Stomach (tissue), 8 donors: ENCODE measurements at regions not wholly inside any gene's neighbourhood (a gene's known extent, or its start where the extent isn't known, plus 50 kb on each side); places are given as distances from the start of the nearest gene placed in this dataset.

Experiments used
- DNase-seq, 2 donors: peaks; one replicate each; pipeline versions ENCODE4 v3.0.0 to v3.0.0-alpha.2; 2013 to 2019
- H3K27ac ChIP-seq, 5 donors: fragments of 200-600 bp in 4 of 5; sonication (generic) in 4 of 5; one replicate each; pipeline ENCODE4 v1.5.1; 2013 to 2019; ENCODE audit warnings: mild to moderate bottlenecking in 1 of 5, moderate library complexity in 1 of 5
- H3K27me3 ChIP-seq, 3 donors: fragments of 200-600 bp; sonication (generic); one replicate each; pipeline ENCODE4 v1.5.1; 2017 to 2019; ENCODE audit warnings: mixed run types in 1 of 3
- H3K36me3 ChIP-seq, 4 donors: fragments of 200-600 bp; sonication (generic); 1 replicate in 3 of 4; 2 replicates in 1 of 4; pipeline ENCODE4 v1.5.1; 2016 to 2019
- H3K4me1 ChIP-seq, 4 donors: fragments of 200-600 bp; sonication (generic); one replicate each; pipeline ENCODE4 v1.5.1; 2016 to 2019
- H3K4me3 ChIP-seq, 4 donors: fragments of 200-600 bp; sonication (generic) in 3 of 4; one replicate each; pipeline ENCODE4 v1.5.1; 2016 to 2019; ENCODE audit warnings: mild to moderate bottlenecking in 1 of 4
- H3K9me3 ChIP-seq, 4 donors: fragments of 200-600 bp; sonication (generic); one replicate each; pipeline ENCODE4 v1.5.1; 2016 to 2019
- EP300 ChIP-seq: sonication (generic); formaldehyde crosslinking; IDR thresholded peaks from one replicate; pipeline ENCODE4 v1.6.1; 2017; ENCODE audit warnings: antibody characterized with exemption
- POLR2A ChIP-seq, 4 donors: fragments of 450-650 bp; IDR thresholded peaks; one replicate each; pipeline ENCODE4 v1.6.1; 2016; ENCODE audit warnings: antibody characterized with exemption in 4 of 4, control low read depth in 2 of 4, mild to moderate bottlenecking in 1 of 4, moderate library complexity in 1 of 4
- POLR2AphosphoS5 ChIP-seq, 3 donors: sonication (generic); formaldehyde crosslinking; IDR thresholded peaks; one replicate each; pipeline ENCODE4 v1.6.1; 2016; ENCODE audit warnings: antibody characterized with exemption in 3 of 3
- WGBS, 5 donors: extraction: QIAGEN DNeasy Blood & Tissue Kit in 3 of 5; methylation state at CpG; one replicate each; pipeline versions ENCODE4 v1.1.5 to v1.1.7; 2013 to 2018; 5-methylcytosine and 5-hydroxymethylcytosine counted together
- intact Hi-C: fragments of 100-400 bp; cut with DNase I; formaldehyde crosslinking; loops from one replicate; pipeline ENCODE4 v1.15.1; 2023; ENCODE audit warnings: low total_unique reads
- TF ChIP-seq, protein P1 (sequence below), 7 experiments: fragments of 450-650 bp in 4 of 7; fragments of 200-600 bp in 3 of 7; sonication (generic) in 3 of 7; IDR thresholded peaks; one replicate each; pipeline ENCODE4 v1.5.1; 2016 to 2019; ENCODE audit warnings: antibody characterized with exemption in 7 of 7, control low read depth in 2 of 7, mild to moderate bottlenecking in 1 of 7
- donor health status: healthy with polysubstance abuse.
- donor health status: Bipolar disorder and iron deficiency.
- donor health status: healthy.

DNA sequence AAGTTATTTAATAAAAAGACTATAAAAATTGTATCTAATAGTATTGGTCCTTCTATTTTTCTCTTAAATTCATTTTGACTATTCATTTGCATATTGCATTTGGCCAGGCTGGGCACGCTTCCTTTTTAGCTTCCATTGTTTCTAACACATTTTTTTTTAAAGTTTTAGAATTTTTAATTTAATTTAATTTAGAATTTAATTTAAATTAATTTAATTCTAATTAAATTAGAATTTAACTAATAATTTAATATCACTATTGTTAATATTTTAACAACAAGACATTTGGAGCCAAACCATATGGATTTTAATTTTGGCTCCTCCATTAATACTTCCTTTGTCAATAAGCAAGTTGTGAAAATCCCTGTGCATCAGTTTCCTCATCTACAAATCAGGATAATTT is 856.9 kb upstream of the SEL1L start:
- no peak overlapping the region for H3K27ac ChIP-seq
- H3K36me3 ChIP-seq = no peaks in the 10 kb centered on the region
- no peak overlapping the region for H3K4me3 ChIP-seq
- H3K4me1 ChIP-seq = peaks cover 0 to 12% (median 0%) of the 10 kb centered on the region in 4 donors
- TF ChIP-seq POLR2A (IDR thresholded peaks at IDR 0.05) (no peak), EP300 (no peak), POLR2AphosphoS5 (IDR thresholded peaks at IDR 0.05) (no peak)
- TF ChIP-seq, protein P1, sequence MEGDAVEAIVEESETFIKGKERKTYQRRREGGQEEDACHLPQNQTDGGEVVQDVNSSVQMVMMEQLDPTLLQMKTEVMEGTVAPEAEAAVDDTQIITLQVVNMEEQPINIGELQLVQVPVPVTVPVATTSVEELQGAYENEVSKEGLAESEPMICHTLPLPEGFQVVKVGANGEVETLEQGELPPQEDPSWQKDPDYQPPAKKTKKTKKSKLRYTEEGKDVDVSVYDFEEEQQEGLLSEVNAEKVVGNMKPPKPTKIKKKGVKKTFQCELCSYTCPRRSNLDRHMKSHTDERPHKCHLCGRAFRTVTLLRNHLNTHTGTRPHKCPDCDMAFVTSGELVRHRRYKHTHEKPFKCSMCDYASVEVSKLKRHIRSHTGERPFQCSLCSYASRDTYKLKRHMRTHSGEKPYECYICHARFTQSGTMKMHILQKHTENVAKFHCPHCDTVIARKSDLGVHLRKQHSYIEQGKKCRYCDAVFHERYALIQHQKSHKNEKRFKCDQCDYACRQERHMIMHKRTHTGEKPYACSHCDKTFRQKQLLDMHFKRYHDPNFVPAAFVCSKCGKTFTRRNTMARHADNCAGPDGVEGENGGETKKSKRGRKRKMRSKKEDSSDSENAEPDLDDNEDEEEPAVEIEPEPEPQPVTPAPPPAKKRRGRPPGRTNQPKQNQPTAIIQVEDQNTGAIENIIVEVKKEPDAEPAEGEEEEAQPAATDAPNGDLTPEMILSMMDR (IDR thresholded peaks at IDR 0.05) = no peak
- intact Hi-C loops = no loop called here
- no peaks in the 10 kb centered on the region for H3K27me3 ChIP-seq
- 84 to 93% (median 90%) methylated on average over 1 of the region's 1 CpG for WGBS, 5 donors
- H3K9me3 ChIP-seq = no peaks in the 10 kb centered on the region
- no peak for DNase-seq

GRCh38 chr14:82394916-82395315 is 861.3 kb upstream of the SEL1L start:
- intact Hi-C loops = no loop called here
- Histone ChIP-seq H3K4me1 (peaks cover 0 to 4% (median 0%) of the 10 kb centered on the region in 4 donors), H3K27ac (no peak overlapping the region), H3K27me3 (no peaks in the 10 kb centered on the region), H3K36me3 (no peaks in the 10 kb centered on the region), H3K4me3 (no peak overlapping the region), H3K9me3 (no peaks in the 10 kb centered on the region)
- DNase-seq = no peak
- TF ChIP-seq POLR2A (IDR thresholded peaks at IDR 0.05) = no peak
- TF ChIP-seq, protein P1 (IDR thresholded peaks at IDR 0.05) = no peak
- WGBS, 5 donors = 81 to 94% (median 92%) methylated on average over 2 of the region's 2 CpGs

DNA sequence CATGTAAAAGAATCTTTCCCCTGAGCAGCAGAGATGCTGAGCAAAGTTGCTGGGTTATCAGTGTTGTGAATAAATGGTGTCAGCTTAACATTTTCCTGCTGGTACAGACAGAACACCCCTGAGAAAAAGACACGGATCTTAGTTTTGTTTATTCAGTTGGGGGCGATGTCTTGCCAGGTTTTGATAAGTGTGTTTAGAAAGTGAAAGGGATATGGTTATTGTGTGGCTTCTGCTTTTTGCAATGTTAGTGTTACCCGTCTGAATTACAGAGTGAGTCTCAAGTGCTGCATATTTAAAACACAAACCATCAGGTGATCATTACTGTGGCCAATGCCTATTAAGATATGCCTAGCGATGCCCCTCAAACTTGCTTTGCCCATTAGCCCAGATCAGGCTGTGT is 864.6 kb upstream of the SEL1L start:
- no peak for TF ChIP-seq POLR2A (IDR thresholded peaks at IDR 0.05)
- TF ChIP-seq, protein P1 (IDR thresholded peaks at IDR 0.05) = no peak
- no peak for TF ChIP-seq POLR2AphosphoS5 (IDR thresholded peaks at IDR 0.05)
- TF ChIP-seq EP300 = no peak
- intact Hi-C loops = no loop called here
- 13 to 23% (median 16%) methylated on average over 4 of the region's 4 CpGs for WGBS, 5 donors
- H3K27me3 ChIP-seq = no peaks in the 10 kb centered on the region
- H3K27ac ChIP-seq = peak overlapping the region in 1 of 5 donors; percentile 31
- no peaks in the 10 kb centered on the region for H3K9me3 ChIP-seq
- DNase-seq = peak in 1 of 2 donors; percentile 20
- peak overlapping the region in 1 of 4 donors; percentile 11 for H3K4me3 ChIP-seq
- H3K36me3 ChIP-seq = no peaks in the 10 kb centered on the region
- peaks cover 0 to 4% (median 0%) of the 10 kb centered on the region in 4 donors for H3K4me1 ChIP-seq

- Histone ChIP-seq H3K4me3 (no peak overlapping the region), H3K36me3 (no peaks in the 10 kb centered on the region), H3K4me1 (no peaks in the 10 kb centered on the region), H3K9me3 (no peaks in the 10 kb centered on the region), H3K27me3 (no peaks in the 10 kb centered on the region), H3K27ac (no peak overlapping the region)
- DNase-seq = peak in 1 of 2 donors; percentile 16
- no peak for TF ChIP-seq EP300
- TF ChIP-seq POLR2AphosphoS5 (IDR thresholded peaks at IDR 0.05) = no peak
- TF ChIP-seq, protein P1 (IDR thresholded peaks at IDR 0.05) = no peak
- no peak for TF ChIP-seq POLR2A (IDR thresholded peaks at IDR 0.05)
- intact Hi-C loops = no loop called here
These were observed 870.3 kb upstream of the SEL1L start for GRCh38 chr14:82403987-82404386.
